ENCODE measurements at regions not wholly inside any gene's neighbourhood (a gene's known extent, or its start where the extent isn't known, plus 50 kb on each side); places are given as distances from the start of the nearest gene placed in this dataset.
A peak's percentile ranks its signal among the peaks of the same experiment; 100 is the strongest.

GRCh38 chr12:66060163-66060907 is 70.2 kb downstream of the LLPH start:
- TF ChIP-seq CTCF (IDR thresholded peaks at IDR 0.05; ENCODE audit: insufficient read depth, missing control alignments): no peak
- DNase-seq (ENCODE audit: insufficient read length, low spot score) (no peak), FAIRE-seq (peak; percentile 46)

GRCh38 chr12:66059666-66060065 is 70.9 kb downstream of the LLPH start:
- no peak for TF ChIP-seq CTCF (IDR thresholded peaks at IDR 0.05; ENCODE audit: insufficient read depth, missing control alignments)
- no peak for DNase-seq (ENCODE audit: insufficient read length, low spot score)
- FAIRE-seq: no peak

GRCh38 chr12:66058554-66058953 is 72.0 kb downstream of the LLPH start:
- TF ChIP-seq CTCF (IDR thresholded peaks at IDR 0.05; ENCODE audit: insufficient read depth, missing control alignments): no peak
- DNase-seq (ENCODE audit: insufficient read length, low spot score): no peak
- FAIRE-seq: no peak

GRCh38 chr12:66055837-66056319 is 74.7 kb downstream of the LLPH start:
- TF ChIP-seq CTCF (IDR thresholded peaks at IDR 0.05; ENCODE audit: insufficient read depth, missing control alignments): no peak
- no peak for DNase-seq (ENCODE audit: insufficient read length, low spot score)
- no peak for FAIRE-seq

GRCh38 chr12:66052988-66053615 is 77.4 kb downstream of the LLPH start:
- no peak for TF ChIP-seq CTCF (IDR thresholded peaks at IDR 0.05; ENCODE audit: insufficient read depth, missing control alignments)
- no peak for DNase-seq (ENCODE audit: insufficient read length, low spot score)
- no peak for FAIRE-seq

GRCh38 chr12:66051361-66051760 is 79.2 kb downstream of the LLPH start:
- FAIRE-seq: no peak
- TF ChIP-seq CTCF (IDR thresholded peaks at IDR 0.05; ENCODE audit: insufficient read depth, missing control alignments): no peak
- no peak for DNase-seq (ENCODE audit: insufficient read length, low spot score)

- no peak for FAIRE-seq
- no peak for DNase-seq (ENCODE audit: insufficient read length, low spot score)
- no peak for TF ChIP-seq CTCF (IDR thresholded peaks at IDR 0.05; ENCODE audit: insufficient read depth, missing control alignments)
These were observed 79.9 kb downstream of the LLPH start for GRCh38 chr12:66050610-66051009.

All from D721Med (cell line).